Skeletal muscle tissue (tissue), 3 donors: ENCODE measurements at regions not wholly inside any gene's neighbourhood (a gene's known extent, or its start where the extent isn't known, plus 50 kb on each side); places are given as distances from the start of the nearest gene placed in this dataset.

Source experiments
- H3K27ac ChIP-seq: one replicate; pipeline ENCODE4 v1.7.0; 2013; ENCODE audit warnings: mild to moderate bottlenecking, low read depth, low read length, inconsistent platforms
- H3K27me3 ChIP-seq, 3 donors: one replicate each; pipeline ENCODE4 v1.7.0; 2013; ENCODE audit warnings: low read length in 3 of 3; ENCODE audit not compliant: control insufficient read depth in 3 of 3, insufficient read depth in 3 of 3
- H3K36me3 ChIP-seq, 3 donors: one replicate each; pipeline ENCODE4 v1.7.0; 2013; ENCODE audit warnings: low read length in 3 of 3; ENCODE audit not compliant: control insufficient read depth in 3 of 3, insufficient read depth in 3 of 3
- H3K4me1 ChIP-seq, 3 donors: one replicate each; pipeline ENCODE4 v1.7.0; 2013; ENCODE audit warnings: low read length in 3 of 3, mild to moderate bottlenecking in 3 of 3; ENCODE audit not compliant: control insufficient read depth in 3 of 3, insufficient read depth in 3 of 3
- H3K4me3 ChIP-seq, 3 donors: one replicate each; pipeline ENCODE4 v1.7.0; 2013; ENCODE audit warnings: low read length in 3 of 3
- H3K9ac ChIP-seq, 3 donors: one replicate each; pipeline ENCODE4 v1.7.0; 2013; ENCODE audit warnings: low read length in 3 of 3, mild to moderate bottlenecking in 3 of 3, moderate library complexity in 2 of 3, low read depth in 1 of 3
- H3K9me3 ChIP-seq, 3 donors: one replicate each; pipeline ENCODE4 v1.7.0; 2013; ENCODE audit warnings: low read length in 3 of 3; ENCODE audit not compliant: control insufficient read depth in 3 of 3
- donor health status: Osteomylitis.

GRCh38 chr18:11288401-11288800 is 139.0 kb upstream of the PIEZO2 start:
- Histone ChIP-seq H3K9ac (no peak overlapping the region), H3K36me3 (no peaks in the 10 kb centered on the region), H3K27ac (no peak overlapping the region), H3K9me3 (no peaks in the 10 kb centered on the region), H3K4me1 (peaks cover 0 to 4% (median under 1%) of the 10 kb centered on the region in 3 donors), H3K4me3 (no peak overlapping the region), H3K27me3 (no peaks in the 10 kb centered on the region)

GRCh38 chr18:11286431-11286830 is 137.1 kb upstream of the PIEZO2 start:
- Histone ChIP-seq H3K9ac (no peak overlapping the region), H3K4me1 (peaks cover 0 to 4% (median 3%) of the 10 kb centered on the region in 3 donors), H3K27ac (no peak overlapping the region), H3K9me3 (no peaks in the 10 kb centered on the region), H3K4me3 (no peak overlapping the region), H3K36me3 (no peaks in the 10 kb centered on the region), H3K27me3 (no peaks in the 10 kb centered on the region)

GRCh38 chr18:11284811-11285210 is 135.4 kb upstream of the PIEZO2 start:
- Histone ChIP-seq H3K4me1 (peaks cover 0 to 4% (median 3%) of the 10 kb centered on the region in 3 donors), H3K27ac (no peak overlapping the region), H3K27me3 (no peaks in the 10 kb centered on the region), H3K9me3 (no peaks in the 10 kb centered on the region), H3K36me3 (no peaks in the 10 kb centered on the region), H3K4me3 (no peak overlapping the region), H3K9ac (no peak overlapping the region)

GRCh38 chr18:11284349-11284748 is 135.0 kb upstream of the PIEZO2 start:
- H3K27ac ChIP-seq = no peak overlapping the region
- H3K27me3 ChIP-seq = no peaks in the 10 kb centered on the region
- no peak overlapping the region for H3K9ac ChIP-seq
- H3K4me1 ChIP-seq = peaks cover 0 to 4% (median 3%) of the 10 kb centered on the region in 3 donors
- H3K36me3 ChIP-seq = no peaks in the 10 kb centered on the region
- no peak overlapping the region for H3K4me3 ChIP-seq
- H3K9me3 ChIP-seq = no peaks in the 10 kb centered on the region

GRCh38 chr18:11283479-11284161 is 134.3 kb upstream of the PIEZO2 start:
- Histone ChIP-seq H3K27me3 (no peaks in the 10 kb centered on the region), H3K36me3 (no peaks in the 10 kb centered on the region), H3K4me3 (peak overlapping the region in 1 of 3 donors; percentile 15), H3K9ac (peak overlapping the region in 1 of 3 donors; percentile 5), H3K9me3 (no peaks in the 10 kb centered on the region), H3K4me1 (peaks cover 0 to 4% (median 3%) of the 10 kb centered on the region in 3 donors), H3K27ac (no peak overlapping the region)

GRCh38 chr18:11279461-11279860 is 130.1 kb upstream of the PIEZO2 start:
- H3K4me3 ChIP-seq = no peak overlapping the region
- no peaks in the 10 kb centered on the region for H3K27me3 ChIP-seq
- H3K9ac ChIP-seq = no peak overlapping the region
- peaks cover 2 to 4% (median 3%) of the 10 kb centered on the region in 3 donors for H3K4me1 ChIP-seq
- H3K27ac ChIP-seq = no peak overlapping the region
- H3K9me3 ChIP-seq = no peaks in the 10 kb centered on the region
- H3K36me3 ChIP-seq = no peaks in the 10 kb centered on the region

- Histone ChIP-seq H3K9ac (no peak overlapping the region), H3K27me3 (no peaks in the 10 kb centered on the region), H3K36me3 (no peaks in the 10 kb centered on the region), H3K4me3 (no peak overlapping the region), H3K4me1 (peaks cover 0 to 5% (median 4%) of the 10 kb centered on the region in 3 donors), H3K9me3 (no peaks in the 10 kb centered on the region), H3K27ac (no peak overlapping the region)
Measured at GRCh38 chr18:11276678-11277077, 127.3 kb upstream of the PIEZO2 start.

- no peaks in the 10 kb centered on the region for H3K36me3 ChIP-seq
- no peak overlapping the region for H3K4me3 ChIP-seq
- H3K9me3 ChIP-seq = no peaks in the 10 kb centered on the region
- H3K9ac ChIP-seq = no peak overlapping the region
- H3K4me1 ChIP-seq = peaks cover 0 to 5% (median 4%) of the 10 kb centered on the region in 3 donors
- H3K27ac ChIP-seq = no peak overlapping the region
- no peaks in the 10 kb centered on the region for H3K27me3 ChIP-seq
Measured at GRCh38 chr18:11274144-11274794, 124.9 kb upstream of the PIEZO2 start.

GRCh38 chr18:11272516-11272915 is 123.1 kb upstream of the PIEZO2 start:
- no peak overlapping the region for H3K27ac ChIP-seq
- H3K36me3 ChIP-seq = no peaks in the 10 kb centered on the region
- no peak overlapping the region for H3K4me3 ChIP-seq
- H3K4me1 ChIP-seq = peaks cover 0 to 5% (median 4%) of the 10 kb centered on the region in 3 donors
- no peak overlapping the region for H3K9ac ChIP-seq
- H3K27me3 ChIP-seq = peaks cover 0 to 1% (median 0%) of the 10 kb centered on the region in 3 donors
- no peaks in the 10 kb centered on the region for H3K9me3 ChIP-seq

- Histone ChIP-seq H3K9me3 (no peaks in the 10 kb centered on the region), H3K4me3 (no peak overlapping the region), H3K9ac (no peak overlapping the region), H3K27ac (no peak overlapping the region), H3K4me1 (peaks cover 0 to 5% (median 4%) of the 10 kb centered on the region in 3 donors), H3K36me3 (no peaks in the 10 kb centered on the region), H3K27me3 (peaks cover 0 to 3% (median 0%) of the 10 kb centered on the region in 3 donors)
Measured at GRCh38 chr18:11271954-11272353, 122.6 kb upstream of the PIEZO2 start.
